ENCODE measurements at regions not wholly inside any gene's neighbourhood (a gene's known extent, or its start where the extent isn't known, plus 50 kb on each side); places are given as distances from the start of the nearest gene placed in this dataset.

GRCh38 chr6:104601131-104601651 lies 258.5 kb downstream of the HACE1 start:
- H3K36me3 Mint-ChIP-seq (ENCODE audit: low read depth): no peaks in the 10 kb centered on the region
- no peak overlapping the region for H3K4me3 Mint-ChIP-seq (ENCODE audit: unreplicated experiment)
- TF ChIP-seq CTCF (IDR thresholded peaks at IDR 0.05): no peak
- DNase-seq (ENCODE audit: low spot score): no peak
- peaks cover 34% of the 10 kb centered on the region for H3K4me1 Mint-ChIP-seq (ENCODE audit: low read depth)
- H3K9me3 Mint-ChIP-seq (ENCODE audit: low read depth): no peaks in the 10 kb centered on the region
- H3K27me3 Mint-ChIP-seq (ENCODE audit: low read depth): no peaks in the 10 kb centered on the region
- H3K27ac Mint-ChIP-seq (ENCODE audit: unreplicated experiment): no peak overlapping the region

- no peak for DNase-seq (ENCODE audit: low spot score)
- no peak for TF ChIP-seq CTCF (IDR thresholded peaks at IDR 0.05)
- H3K27ac Mint-ChIP-seq (ENCODE audit: unreplicated experiment): no peak overlapping the region
- H3K27me3 Mint-ChIP-seq (ENCODE audit: low read depth): no peaks in the 10 kb centered on the region
- H3K4me1 Mint-ChIP-seq (ENCODE audit: low read depth): peaks cover 36% of the 10 kb centered on the region
- no peaks in the 10 kb centered on the region for H3K9me3 Mint-ChIP-seq (ENCODE audit: low read depth)
- H3K4me3 Mint-ChIP-seq (ENCODE audit: unreplicated experiment): no peak overlapping the region
- H3K36me3 Mint-ChIP-seq (ENCODE audit: low read depth): no peaks in the 10 kb centered on the region
Measured at GRCh38 chr6:104600639-104600931, 259.1 kb downstream of the HACE1 start.

- Mint-ChIP-seq H3K4me1 (ENCODE audit: low read depth) (peaks cover 41% of the 10 kb centered on the region), H3K9me3 (ENCODE audit: low read depth) (no peaks in the 10 kb centered on the region), H3K27ac (ENCODE audit: unreplicated experiment) (no peak overlapping the region), H3K4me3 (ENCODE audit: unreplicated experiment) (no peak overlapping the region), H3K36me3 (ENCODE audit: low read depth) (no peaks in the 10 kb centered on the region), H3K27me3 (ENCODE audit: low read depth) (no peaks in the 10 kb centered on the region)
- TF ChIP-seq CTCF (IDR thresholded peaks at IDR 0.05): no peak
- DNase-seq (ENCODE audit: low spot score): no peak
Measured at GRCh38 chr6:104599821-104600638, 259.7 kb downstream of the HACE1 start.

GRCh38 chr6:104597541-104598050 lies 262.1 kb downstream of the HACE1 start:
- peaks cover 33% of the 10 kb centered on the region for H3K4me1 Mint-ChIP-seq (ENCODE audit: low read depth)
- DNase-seq (ENCODE audit: low spot score): no peak
- no peak for TF ChIP-seq CTCF (IDR thresholded peaks at IDR 0.05)
- H3K27me3 Mint-ChIP-seq (ENCODE audit: low read depth): no peaks in the 10 kb centered on the region
- H3K9me3 Mint-ChIP-seq (ENCODE audit: low read depth): no peaks in the 10 kb centered on the region
- H3K4me3 Mint-ChIP-seq (ENCODE audit: unreplicated experiment): no peak overlapping the region
- H3K27ac Mint-ChIP-seq (ENCODE audit: unreplicated experiment): no peak overlapping the region
- H3K36me3 Mint-ChIP-seq (ENCODE audit: low read depth): no peaks in the 10 kb centered on the region

GRCh38 chr6:104596091-104596490 lies 263.6 kb downstream of the HACE1 start:
- peaks cover 23% of the 10 kb centered on the region for H3K4me1 Mint-ChIP-seq (ENCODE audit: low read depth)
- H3K36me3 Mint-ChIP-seq (ENCODE audit: low read depth): no peaks in the 10 kb centered on the region
- no peak overlapping the region for H3K4me3 Mint-ChIP-seq (ENCODE audit: unreplicated experiment)
- H3K27me3 Mint-ChIP-seq (ENCODE audit: low read depth): no peaks in the 10 kb centered on the region
- no peak for TF ChIP-seq CTCF (IDR thresholded peaks at IDR 0.05)
- DNase-seq (ENCODE audit: low spot score): no peak
- no peaks in the 10 kb centered on the region for H3K9me3 Mint-ChIP-seq (ENCODE audit: low read depth)
- H3K27ac Mint-ChIP-seq (ENCODE audit: unreplicated experiment): no peak overlapping the region
